Stimulated activated CD8-positive, alpha-beta memory T cell treated with anti-CD3 and anti-CD28 coated beads, Interleukin-15, amount 100 ng/mL, for 24 hours (primary cell): ENCODE measurements at regions not wholly inside any gene's neighbourhood (a gene's known extent, or its start where the extent isn't known, plus 50 kb on each side); places are given as distances from the start of the nearest gene placed in this dataset.
"Not testable (repeated sequence)": the region's sequence is repeated elsewhere in the genome, so short reads cannot be mapped to it uniquely, and the experiment has no call there.

Experiments used
- DNase-seq: peaks from one replicate; pipeline ENCODE4 v3.0.0-alpha.2; 2020; ENCODE audit warnings: low read depth

DNA sequence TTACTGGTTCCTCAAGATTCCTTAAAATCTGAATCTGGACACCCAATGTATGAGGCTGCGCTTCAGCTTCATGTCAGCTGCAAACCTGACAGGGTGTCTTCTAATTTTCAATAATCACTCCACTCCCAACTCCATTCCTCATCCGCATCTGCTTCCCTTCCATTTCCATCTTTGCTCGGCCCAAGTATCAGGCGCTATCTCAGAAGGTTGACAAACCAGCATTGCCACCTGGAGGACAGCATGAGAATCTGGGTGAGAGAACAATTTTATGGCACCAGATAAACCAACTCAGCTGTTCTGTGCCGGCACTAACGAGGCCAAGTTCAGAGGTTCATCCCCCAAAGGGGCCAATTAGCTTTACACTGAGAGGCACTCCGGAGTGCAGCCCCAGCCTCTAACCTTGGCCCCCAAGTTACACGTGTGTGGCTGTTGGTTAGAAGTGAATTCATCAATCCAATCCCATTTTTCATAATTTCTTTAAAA, 79.1 kb upstream of the LMO2 start:
- DNase-seq, result no peak

DNA sequence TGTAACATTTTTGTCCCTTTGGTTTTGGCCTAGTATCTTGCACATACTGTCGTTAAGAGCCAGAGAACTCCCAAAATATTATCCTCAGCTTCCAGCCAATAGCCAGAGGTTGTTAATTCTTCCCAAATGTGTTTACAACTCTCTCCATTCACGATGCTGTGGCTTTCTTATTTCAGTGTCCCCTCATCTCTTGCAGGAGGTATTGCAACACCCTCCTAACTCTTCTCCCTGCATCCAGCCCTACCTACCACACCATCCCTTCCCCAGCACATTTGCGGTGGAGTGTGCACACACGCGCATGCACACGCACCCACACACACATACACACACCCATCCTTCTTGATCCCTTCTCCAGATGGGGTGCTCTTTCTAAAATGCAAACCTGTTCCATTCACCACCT, 75.6 kb upstream of the LMO2 start:
- no peak for DNase-seq

DNA sequence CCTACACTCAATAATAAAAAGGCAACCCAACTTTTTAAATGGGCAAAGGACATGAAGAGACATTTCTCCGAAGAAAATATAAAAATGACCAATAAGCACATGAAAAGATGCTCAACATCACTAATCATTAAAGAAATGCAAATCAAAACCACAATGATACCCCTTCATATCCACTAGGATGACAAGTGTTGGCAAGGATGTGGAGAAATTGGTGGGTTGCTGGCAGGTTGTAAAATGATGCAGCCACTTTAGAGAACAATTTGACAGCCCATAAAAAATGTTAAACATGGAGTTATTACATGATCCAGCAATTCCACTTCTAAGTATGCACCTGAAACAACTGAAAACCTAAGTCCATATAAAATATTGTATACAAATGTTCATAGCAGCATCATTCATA, 73.2 kb upstream of the LMO2 start:
- no peak for DNase-seq

DNA sequence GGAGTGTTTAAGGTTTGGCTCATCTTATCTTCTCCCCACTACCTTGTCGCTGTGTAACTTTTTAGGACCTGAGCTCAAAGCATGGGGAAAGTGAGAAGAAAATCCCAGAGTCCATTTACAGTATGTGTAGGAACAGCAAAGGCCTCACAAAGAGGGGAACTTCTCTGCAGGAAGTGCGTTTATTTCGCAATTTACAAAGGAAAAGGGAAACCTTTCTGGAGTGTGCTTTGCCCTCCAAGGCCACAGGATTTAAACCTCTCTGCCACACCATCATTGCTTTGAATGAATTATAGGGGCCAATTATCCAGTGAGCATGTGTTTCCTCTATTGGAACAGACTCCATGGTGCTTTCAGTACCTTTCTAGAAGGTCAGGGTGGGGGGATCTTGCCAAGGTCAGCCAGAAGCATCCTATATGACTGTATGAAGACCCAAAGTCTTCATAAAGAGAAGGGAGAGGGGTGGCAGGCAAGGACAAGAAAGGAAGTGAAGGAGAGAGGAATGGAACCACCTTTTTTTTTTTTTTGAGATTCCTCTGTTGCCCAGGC, 68.1 kb upstream of the LMO2 start:
- no peak for DNase-seq

DNA sequence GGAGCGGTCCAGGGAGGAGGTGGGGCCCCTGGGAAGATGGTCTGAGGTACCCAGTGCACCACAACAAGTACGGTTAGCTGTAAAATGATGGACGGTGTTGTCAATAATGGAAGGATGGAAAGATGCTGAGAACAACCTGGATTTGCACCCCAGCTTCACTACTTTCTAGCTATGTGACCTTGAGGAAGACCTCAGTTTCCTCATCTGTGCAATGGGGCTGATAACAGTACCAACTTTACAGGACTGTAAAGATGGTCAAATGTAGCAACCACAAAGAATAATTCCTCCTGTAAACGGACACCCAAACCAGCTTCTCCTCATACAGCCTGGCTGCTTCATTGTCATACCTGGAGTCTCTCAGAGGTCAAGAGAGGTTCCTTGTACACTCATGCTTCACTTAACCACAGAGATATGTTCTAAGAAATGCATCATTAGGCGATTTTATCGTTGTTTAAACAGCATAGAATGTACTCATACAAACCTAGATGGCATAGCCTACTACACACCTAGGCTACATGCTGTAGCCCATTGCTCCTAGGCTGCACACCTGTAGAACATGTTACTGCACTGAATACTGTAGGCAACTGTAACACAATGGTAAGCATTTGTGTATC, 65.5 kb upstream of the LMO2 start:
- DNase-seq, result no peak

DNA sequence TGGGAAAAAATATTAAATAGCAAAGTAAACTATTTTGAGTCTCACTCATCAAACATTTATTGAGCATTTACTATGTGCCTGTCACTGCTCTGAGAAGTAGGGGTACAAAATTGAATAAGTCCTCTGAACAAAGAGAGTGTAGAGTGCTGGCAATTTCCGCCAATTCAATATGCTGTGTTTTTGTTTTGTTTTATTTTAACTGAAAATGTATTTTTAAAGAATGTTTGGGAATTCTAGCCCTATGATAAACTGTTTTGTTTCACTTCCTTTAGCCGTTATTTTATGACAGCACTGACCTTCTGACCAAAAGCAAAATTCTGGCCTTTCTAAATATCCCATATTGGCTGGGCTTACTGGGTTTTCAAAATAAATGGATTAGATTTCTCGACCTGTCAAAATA, 64.7 kb upstream of the LMO2 start:
- DNase-seq, result no peak

DNA sequence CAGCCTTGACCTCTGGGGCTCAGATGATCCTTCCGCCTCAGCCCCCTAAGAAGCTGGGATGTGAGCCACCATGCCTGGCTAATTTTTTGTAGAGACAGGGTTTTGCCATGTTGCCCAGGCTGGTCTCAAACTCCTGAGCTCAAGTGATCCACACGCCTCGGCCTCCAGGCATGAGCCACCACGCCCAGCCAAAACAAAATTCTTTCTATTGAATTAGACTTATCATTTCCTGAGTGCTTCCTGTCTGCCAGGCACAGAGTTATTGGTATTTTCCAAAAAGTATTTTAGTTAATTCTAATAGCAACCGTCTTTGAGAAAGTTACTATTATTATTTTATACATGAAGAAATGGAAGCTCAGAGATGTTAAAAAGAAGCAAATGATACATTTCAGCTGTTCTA, 61.4 kb upstream of the LMO2 start:
- DNase-seq, result no peak

DNA sequence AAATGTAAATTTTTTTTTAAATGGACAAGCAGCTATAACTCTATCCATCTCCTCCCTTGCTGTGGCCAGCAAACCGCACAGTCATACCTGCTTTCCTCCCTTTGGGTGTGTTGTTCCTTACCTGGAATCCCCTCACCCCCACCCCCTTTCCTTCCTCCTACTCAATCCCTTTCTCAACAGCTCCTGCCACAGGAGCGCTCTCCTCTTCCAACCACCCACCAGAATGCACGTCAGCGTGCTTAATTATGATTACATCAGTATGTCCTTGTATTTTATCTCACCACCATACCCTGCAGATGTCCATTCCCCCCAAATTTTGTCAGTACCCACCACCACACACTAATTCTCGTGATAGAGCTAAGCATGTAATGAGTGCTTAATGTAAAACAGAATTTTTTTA, 60.9 kb upstream of the LMO2 start:
- DNase-seq, result no peak

DNA sequence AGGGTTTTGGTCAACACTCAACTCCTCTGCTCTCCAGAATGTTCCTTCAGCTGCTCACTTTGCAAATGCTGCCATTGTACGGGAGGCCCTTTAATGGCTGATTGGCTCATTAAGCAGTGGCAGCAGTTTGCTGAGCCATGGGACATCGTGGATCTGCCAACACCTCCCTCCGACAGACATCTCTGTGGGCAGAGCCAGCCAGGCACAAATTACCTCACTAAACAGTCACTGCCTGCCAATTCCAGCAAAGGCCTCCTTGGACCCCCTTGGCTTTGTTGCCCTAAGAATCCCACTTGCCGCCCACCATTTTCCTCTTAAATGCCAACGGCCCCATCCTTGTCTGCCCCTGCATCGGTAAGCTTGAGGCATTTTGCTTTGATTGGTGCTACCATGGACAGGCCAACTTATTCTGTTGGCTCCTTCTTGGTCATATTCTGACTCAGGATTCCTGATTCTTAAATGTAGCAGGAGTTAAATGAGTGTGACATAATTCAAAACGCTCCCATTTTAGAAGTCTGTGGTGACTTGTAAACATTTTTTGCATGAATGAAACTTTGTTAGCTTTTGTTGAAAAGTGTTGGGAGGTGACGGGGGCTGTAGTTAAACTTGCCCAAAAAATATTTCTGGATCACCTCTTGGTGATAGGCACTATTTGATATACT, 57.5 kb upstream of the LMO2 start:
- DNase-seq, result no peak

DNA sequence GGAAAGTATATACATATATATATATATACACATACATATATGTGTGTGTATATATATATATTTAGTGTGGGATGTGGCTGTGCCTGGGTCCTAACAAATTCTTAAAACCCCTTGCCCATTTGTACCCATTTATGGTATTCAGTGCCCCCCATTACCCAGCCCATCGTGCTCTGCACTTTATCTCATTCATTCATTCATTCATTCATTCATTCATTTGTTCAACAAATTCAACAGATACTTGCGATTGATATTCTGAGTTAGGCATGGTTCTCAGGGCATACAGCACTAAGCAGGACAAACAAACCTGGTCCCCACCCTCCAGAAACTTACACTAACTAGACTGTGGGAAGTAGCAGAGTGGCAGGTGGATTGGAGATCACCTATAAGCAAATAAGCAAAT, 56.6 kb upstream of the LMO2 start:
- DNase-seq, result no peak

DNA sequence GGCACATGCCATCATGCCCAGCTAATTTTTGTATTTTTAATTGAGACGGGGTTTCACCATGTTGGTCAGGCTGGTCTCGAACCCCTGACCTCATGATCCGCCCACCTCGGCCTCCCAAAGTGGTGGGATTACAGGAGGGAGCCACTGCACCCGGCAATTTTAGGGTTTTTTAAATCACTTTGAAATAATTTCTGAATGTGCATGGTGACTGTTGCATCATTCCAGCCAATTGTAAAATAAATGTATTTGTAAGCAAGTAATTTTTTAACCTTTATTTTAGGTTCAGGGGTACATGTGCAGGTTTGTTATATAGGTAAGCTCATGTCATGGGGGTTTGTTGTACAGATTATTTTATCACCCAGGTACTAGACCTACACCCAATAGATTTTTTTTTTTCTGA, 56.0 kb upstream of the LMO2 start:
- not testable (repeated sequence) for DNase-seq

DNA sequence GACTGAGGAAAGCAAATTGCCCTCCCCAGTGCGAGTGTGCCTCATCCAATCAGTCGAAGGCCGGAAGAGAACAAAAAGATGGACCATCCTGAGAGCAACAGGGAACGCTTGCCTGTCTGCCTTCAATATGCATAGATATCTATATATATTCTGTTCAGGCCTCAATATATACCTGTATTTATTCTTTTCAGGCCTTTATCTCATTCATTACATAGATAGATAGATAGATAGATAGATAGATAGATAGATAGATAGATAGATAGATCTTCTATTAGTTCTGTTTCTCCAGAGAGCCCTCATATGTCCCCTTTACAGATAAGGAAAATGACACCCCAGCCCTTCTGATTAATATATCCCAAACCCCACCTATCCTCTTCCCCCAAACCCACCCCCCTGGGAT, 55.1 kb upstream of the LMO2 start:
- DNase-seq, result no peak

DNA sequence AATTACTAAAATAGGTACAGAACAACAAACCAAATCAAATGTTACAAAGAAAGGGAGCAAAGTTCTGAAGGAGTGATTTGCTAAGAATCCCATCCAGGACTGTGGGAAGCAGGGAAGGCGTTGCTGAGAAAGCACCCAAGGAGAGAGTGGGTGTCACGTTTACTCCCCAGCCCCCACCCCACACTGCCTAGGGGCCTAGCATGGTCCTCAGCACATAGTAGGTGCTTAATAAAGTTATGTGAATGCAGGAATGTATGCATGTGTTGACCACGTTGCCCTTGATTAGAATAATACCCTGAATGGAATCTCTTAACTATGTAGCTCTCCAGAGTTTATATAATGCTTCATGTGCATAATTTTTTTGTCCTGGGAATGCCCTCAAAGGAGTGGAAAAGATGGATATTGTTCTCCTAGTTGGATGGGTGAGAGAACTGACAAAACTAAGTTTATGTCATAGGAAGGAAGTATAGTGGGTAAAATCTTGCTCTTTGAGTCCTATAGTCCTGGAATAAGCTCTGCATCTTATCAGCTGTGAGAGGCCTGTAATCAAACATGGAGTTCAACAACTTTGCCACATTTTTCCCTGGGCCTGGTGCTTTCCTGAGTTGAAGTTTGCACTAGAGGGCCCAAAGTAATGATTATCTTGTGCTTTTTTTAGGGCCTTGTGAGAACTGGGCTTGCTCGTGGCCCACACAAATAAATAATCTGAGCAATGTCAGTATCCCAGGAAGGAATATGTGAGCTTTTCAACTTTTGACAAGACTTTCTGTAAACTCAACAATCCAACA, 53.8 kb upstream of the LMO2 start:
- no peak for DNase-seq

DNA sequence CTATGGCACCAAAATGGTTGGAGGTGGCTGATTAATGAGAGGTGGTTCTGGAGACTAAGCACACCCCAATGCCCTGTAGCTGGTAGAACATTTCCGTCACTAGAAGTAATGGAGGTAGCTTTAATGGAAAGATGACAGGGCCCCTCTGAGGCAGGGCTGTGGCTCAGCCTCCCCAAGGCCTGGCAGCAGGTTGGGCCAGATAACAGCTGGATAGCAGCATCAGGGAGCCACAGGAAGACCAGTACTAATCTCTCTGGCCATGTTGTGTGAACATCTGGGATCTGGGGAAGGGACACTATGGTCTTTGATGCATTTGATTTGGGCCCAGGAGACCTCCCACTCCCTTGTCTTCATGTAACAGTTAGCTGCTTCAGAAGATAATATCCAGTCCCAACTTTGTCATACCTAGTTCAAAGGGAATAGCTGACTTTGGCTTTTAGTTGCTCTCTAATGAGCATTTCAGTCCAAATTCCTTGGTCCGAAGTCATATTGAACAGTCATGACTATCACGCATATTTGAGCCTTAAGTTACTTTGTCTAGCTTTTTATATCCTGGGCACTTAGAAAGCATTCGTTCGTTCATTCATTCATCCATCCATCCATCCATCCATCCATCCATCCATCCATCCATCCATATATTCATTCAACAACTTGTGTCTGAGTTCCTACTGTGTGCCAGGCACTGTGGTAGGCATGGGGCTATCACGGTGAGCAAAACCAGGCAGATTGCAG, 53.0 kb upstream of the LMO2 start:
- DNase-seq, result no peak

DNA sequence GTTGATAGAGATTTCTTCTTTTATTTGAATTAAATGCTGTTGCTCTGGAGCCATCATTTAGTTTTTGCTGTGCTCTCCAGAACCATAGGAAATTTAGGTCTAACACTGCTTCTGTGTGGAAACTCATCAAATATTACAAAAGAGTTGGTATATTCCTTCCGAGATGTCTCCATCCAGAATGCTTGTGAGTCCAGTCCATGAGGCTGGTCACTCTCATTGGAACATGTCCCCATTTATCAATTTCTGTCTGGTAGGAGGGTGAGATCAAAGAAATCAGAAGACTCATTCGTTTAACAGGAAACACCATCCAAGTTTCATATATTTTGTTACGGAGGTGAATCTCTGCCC, 52.4 kb upstream of the LMO2 start:
- DNase-seq, result no peak

DNA sequence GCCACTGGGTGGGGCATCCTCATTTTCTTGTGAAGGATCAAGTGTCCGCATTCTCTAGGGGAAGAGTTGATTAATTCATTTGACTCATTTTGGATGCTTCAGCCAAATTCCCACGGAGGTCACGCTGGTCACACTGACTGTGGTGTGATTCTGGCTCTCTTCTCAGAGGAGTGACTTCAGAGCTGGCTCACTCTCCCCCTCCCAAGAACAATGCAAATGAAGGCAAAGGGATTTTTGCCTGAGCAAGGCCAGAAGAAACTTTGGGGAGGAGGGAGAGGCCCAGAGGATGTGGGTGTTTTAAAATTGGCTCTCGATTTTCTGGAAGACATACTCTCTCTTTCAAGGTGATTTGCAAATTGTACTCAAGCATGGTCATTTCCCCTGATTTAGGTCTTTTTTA, 51.1 kb upstream of the LMO2 start:
- no peak for DNase-seq

DNA sequence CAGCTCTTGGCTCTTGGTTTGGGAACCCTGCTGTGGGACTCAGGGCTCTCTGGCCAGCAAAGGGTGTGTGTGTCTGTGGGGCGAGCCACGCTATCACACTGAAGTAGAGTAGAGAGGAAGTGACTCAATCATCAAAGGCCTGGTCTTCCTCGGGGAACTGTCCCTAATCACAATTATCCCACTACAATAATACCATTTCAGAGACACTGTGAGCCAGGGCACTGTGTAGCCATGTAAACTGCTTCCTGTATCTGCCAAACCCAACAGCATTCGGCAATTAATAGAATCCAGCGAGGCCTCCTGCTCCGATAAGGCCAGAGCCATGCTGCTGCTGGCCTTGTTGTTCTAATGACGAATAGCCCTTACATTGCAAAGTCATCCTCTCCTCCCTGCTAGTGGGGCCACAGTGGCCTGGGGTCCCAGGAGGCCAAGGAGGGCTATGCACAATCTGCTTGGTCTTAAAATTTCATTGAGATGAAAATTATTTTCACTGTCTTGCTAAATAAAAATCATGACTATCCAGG, 49.8 kb upstream of the LMO2 start:
- no peak for DNase-seq
